T-helper 22 cell (primary cell): ENCODE measurements at regions not wholly inside any gene's neighbourhood (a gene's known extent, or its start where the extent isn't known, plus 50 kb on each side); places are given as distances from the start of the nearest gene placed in this dataset.
"Not testable (repeated sequence)": the region's sequence is repeated elsewhere in the genome, so short reads cannot be mapped to it uniquely, and the experiment has no call there.

Experiments used
- DNase-seq: peaks from one replicate; pipeline ENCODE4 v3.0.0-alpha.2; 2020; ENCODE audit warnings: low read depth

- DNase-seq, result no peak
Observed at GRCh38 chr1:166616206-166616605, 223.1 kb upstream of the POGK start.

- no peak for DNase-seq
Observed at GRCh38 chr1:166626711-166627110, 212.6 kb upstream of the POGK start.

- no peak for DNase-seq
Observed at GRCh38 chr1:166627558-166627957, 211.7 kb upstream of the POGK start.

- DNase-seq, result no peak
Observed at GRCh38 chr1:166628259-166628658, 211.0 kb upstream of the POGK start.

- DNase-seq, result no peak
Observed at GRCh38 chr1:166629946-166630345, 209.3 kb upstream of the POGK start.

GRCh38 chr1:166630369-166630768 lies 208.9 kb upstream of the POGK start:
- DNase-seq, result no peak

GRCh38 chr1:166638137-166638536 lies 201.1 kb upstream of the POGK start:
- no peak for DNase-seq

- DNase-seq, result not testable (repeated sequence)
Observed at GRCh38 chr1:166657228-166657627, 182.0 kb upstream of the POGK start.

GRCh38 chr1:166666790-166667189 lies 172.5 kb upstream of the POGK start:
- DNase-seq, result not testable (repeated sequence)

- DNase-seq, result not testable (repeated sequence)
Observed at GRCh38 chr1:166667600-166667999, 171.7 kb upstream of the POGK start.

GRCh38 chr1:166671627-166672026 lies 167.6 kb upstream of the POGK start:
- no peak for DNase-seq

- no peak for DNase-seq
Observed at GRCh38 chr1:166673722-166674121, 165.6 kb upstream of the POGK start.

- no peak for DNase-seq
Observed at GRCh38 chr1:166675213-166675612, 164.1 kb upstream of the POGK start.

GRCh38 chr1:166676981-166677380 lies 162.3 kb upstream of the POGK start:
- DNase-seq, result no peak

- no peak for DNase-seq
Observed at GRCh38 chr1:166679369-166679768, 159.9 kb upstream of the POGK start.

- no peak for DNase-seq
Observed at GRCh38 chr1:166682588-166682987, 156.7 kb upstream of the POGK start.

GRCh38 chr1:166684669-166685068 lies 154.6 kb upstream of the POGK start:
- DNase-seq, result not testable (repeated sequence)

- DNase-seq, result no peak
Observed at GRCh38 chr1:166685200-166685599, 154.1 kb upstream of the POGK start.

GRCh38 chr1:166685891-166686290 lies 153.4 kb upstream of the POGK start:
- DNase-seq, result not testable (repeated sequence)

- DNase-seq, result not testable (repeated sequence)
Observed at GRCh38 chr1:166690596-166690995, 148.7 kb upstream of the POGK start.

- no peak for DNase-seq
Observed at GRCh38 chr1:166691476-166691875, 147.8 kb upstream of the POGK start.

GRCh38 chr1:166692346-166692745 lies 146.9 kb upstream of the POGK start:
- DNase-seq, result no peak

GRCh38 chr1:166693158-166693557 lies 146.1 kb upstream of the POGK start:
- no peak for DNase-seq

- DNase-seq, result no peak
Observed at GRCh38 chr1:166693673-166694297, 145.5 kb upstream of the POGK start.

GRCh38 chr1:166695115-166695514 lies 144.2 kb upstream of the POGK start:
- no peak for DNase-seq
